Stimulated activated CD8-positive, alpha-beta memory T cell treated with anti-CD3 and anti-CD28 coated beads, Interleukin-7, amount 100 ng/mL, for 4 hours (primary cell): ENCODE measurements at regions not wholly inside any gene's neighbourhood (a gene's known extent, or its start where the extent isn't known, plus 50 kb on each side); places are given as distances from the start of the nearest gene placed in this dataset.
"Not testable (repeated sequence)": the region's sequence is repeated elsewhere in the genome, so short reads cannot be mapped to it uniquely, and the experiment has no call there.

ENCODE experiments used
- DNase-seq, 2 donors: peaks; one replicate each; pipeline ENCODE4 v3.0.0-alpha.2; 2020; ENCODE audit warnings: low read depth in 2 of 2

GRCh38 chr20:57787151-57787989, 77.6 kb upstream of the PMEPA1 start:
- DNase-seq: no peak

- no peak for DNase-seq
Measured at GRCh38 chr20:57786304-57786932, 76.6 kb upstream of the PMEPA1 start.

DNA sequence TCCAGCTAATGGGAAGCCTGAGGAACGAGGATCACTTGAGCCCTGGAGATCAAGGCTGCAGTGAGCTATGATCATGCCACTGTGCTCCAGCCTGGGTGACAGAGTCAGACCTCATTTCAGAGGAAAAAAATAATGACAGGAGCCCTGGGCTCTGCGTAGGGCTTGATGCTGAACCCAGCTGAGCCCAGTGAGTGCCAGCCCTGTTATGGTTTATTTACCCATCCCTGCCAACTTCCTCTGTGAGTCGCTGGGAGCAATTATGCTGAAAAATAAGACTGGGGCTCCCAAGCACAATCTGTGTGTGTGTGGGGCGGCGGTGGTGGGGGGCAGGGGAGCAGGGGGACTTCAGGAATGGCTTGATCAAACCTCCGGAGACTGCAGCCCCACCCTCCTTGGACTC, 75.9 kb upstream of the PMEPA1 start:
- no peak for DNase-seq

GRCh38 chr20:57785061-57785460, 75.2 kb upstream of the PMEPA1 start:
- DNase-seq: no peak

GRCh38 chr20:57783956-57784837, 74.4 kb upstream of the PMEPA1 start:
- no peak for DNase-seq

GRCh38 chr20:57783196-57783595, 73.4 kb upstream of the PMEPA1 start:
- DNase-seq: no peak

- no peak for DNase-seq
Measured at GRCh38 chr20:57782631-57783041, 72.8 kb upstream of the PMEPA1 start.

GRCh38 chr20:57781901-57782300, 72.1 kb upstream of the PMEPA1 start:
- DNase-seq: no peak

- DNase-seq: no peak
Measured at GRCh38 chr20:57780906-57781305, 71.1 kb upstream of the PMEPA1 start.

GRCh38 chr20:57780398-57780797, 70.6 kb upstream of the PMEPA1 start:
- DNase-seq: no peak

GRCh38 chr20:57779401-57780003, 69.7 kb upstream of the PMEPA1 start:
- no peak for DNase-seq

DNA sequence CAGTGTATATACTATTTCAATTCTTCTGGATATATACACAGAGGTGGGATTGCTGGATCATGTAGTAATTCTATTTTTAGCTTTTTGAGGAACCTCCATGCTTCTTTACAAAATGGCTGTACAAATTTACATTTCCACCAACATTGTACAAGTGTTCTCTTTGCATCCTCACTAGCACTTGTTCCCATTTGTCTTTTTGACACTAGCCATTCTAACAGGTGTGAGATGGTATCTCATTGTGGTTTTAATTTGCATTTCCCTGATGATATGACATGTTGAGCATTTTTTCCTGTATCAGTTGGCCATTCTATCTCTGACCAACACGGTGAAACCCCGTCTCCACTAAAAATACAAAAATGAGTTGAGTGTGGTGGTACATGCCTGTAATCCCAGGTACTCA, 68.1 kb upstream of the PMEPA1 start:
- DNase-seq: no peak

- no peak for DNase-seq
Measured at GRCh38 chr20:57774951-57775350, 65.1 kb upstream of the PMEPA1 start.

GRCh38 chr20:57774111-57774880, 64.5 kb upstream of the PMEPA1 start:
- DNase-seq: no peak

- no peak for DNase-seq
Measured at GRCh38 chr20:57773059-57773815, 63.4 kb upstream of the PMEPA1 start.

- DNase-seq: no peak
Measured at GRCh38 chr20:57772349-57772964, 62.6 kb upstream of the PMEPA1 start.

GRCh38 chr20:57770852-57771720, 61.3 kb upstream of the PMEPA1 start:
- DNase-seq: no peak

DNA sequence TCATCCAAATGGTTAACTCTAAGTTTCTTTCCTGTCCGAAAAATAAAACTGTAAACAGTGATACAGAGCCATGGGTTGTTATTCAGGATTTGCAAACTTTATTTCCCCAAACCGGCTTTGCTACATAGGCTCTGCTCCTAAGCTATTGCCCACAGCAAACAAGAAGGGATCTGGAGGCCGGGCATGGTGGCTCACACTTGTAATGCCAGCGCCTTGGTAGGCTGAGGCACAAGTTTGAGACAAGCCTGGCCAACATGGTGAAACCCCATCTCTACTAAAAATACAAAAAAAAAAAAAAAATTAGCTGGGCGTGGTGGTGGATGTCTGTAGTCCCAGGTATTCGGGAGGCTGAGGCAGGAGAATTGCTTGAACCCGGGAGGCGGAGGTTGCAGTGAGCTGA, 60.6 kb upstream of the PMEPA1 start:
- DNase-seq: not testable (repeated sequence)

DNA sequence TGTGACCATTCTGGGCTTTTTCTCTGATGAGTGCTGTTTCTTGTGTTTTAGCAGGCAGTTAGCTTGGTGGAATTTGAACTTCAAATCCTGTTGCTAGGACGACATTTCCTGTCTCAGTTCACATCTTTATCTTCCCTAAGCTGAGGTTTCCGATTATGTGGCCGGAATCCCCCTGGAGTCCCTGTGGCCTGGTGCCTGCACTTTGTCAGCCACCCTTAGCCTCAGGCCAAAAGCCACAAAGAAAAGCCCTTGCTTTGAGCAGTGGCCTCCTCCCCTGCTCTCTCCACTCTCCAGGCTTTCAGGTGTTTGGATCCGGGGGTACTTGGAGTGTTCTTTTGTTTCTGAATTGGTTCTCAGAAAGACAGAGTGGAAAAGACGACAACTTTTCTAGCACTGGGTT, 59.9 kb upstream of the PMEPA1 start:
- no peak for DNase-seq
